ENCODE measurements at regions not wholly inside any gene's neighbourhood (a gene's known extent, or its start where the extent isn't known, plus 50 kb on each side); places are given as distances from the start of the nearest gene placed in this dataset.

- Histone ChIP-seq H3K4me2 (no peak overlapping the region), H2AFZ (no peak overlapping the region), H3K4me1 (ENCODE audit: insufficient read depth) (no peaks in the 10 kb centered on the region), H3K36me3 (ENCODE audit: insufficient read depth) (no peaks in the 10 kb centered on the region; the same call in 1 of the 2 replicates), H3K9me2 (ENCODE audit: insufficient read depth) (0 out of 2 replicates have a peak, but pooled peaks cover 4% of the 10 kb centered on the region), H3K79me2 (replicated peaks; ENCODE audit: insufficient read depth) (no peaks in the 10 kb centered on the region), H3K27me3 (ENCODE audit: insufficient read depth) (no peaks in the 10 kb centered on the region), H3K27ac (ENCODE audit: low read depth) (no peak overlapping the region), H4K20me1 (replicated peaks; ENCODE audit: insufficient read depth) (no peaks in the 10 kb centered on the region), H3K4me3 (no peak overlapping the region), H3F3A (replicated peaks; ENCODE audit: low read depth) (no peaks in the 10 kb centered on the region)
- ATAC-seq (no peak), DNase-seq (ENCODE audit: low spot score) (no peak)
- TF ChIP-seq, protein P1, sequence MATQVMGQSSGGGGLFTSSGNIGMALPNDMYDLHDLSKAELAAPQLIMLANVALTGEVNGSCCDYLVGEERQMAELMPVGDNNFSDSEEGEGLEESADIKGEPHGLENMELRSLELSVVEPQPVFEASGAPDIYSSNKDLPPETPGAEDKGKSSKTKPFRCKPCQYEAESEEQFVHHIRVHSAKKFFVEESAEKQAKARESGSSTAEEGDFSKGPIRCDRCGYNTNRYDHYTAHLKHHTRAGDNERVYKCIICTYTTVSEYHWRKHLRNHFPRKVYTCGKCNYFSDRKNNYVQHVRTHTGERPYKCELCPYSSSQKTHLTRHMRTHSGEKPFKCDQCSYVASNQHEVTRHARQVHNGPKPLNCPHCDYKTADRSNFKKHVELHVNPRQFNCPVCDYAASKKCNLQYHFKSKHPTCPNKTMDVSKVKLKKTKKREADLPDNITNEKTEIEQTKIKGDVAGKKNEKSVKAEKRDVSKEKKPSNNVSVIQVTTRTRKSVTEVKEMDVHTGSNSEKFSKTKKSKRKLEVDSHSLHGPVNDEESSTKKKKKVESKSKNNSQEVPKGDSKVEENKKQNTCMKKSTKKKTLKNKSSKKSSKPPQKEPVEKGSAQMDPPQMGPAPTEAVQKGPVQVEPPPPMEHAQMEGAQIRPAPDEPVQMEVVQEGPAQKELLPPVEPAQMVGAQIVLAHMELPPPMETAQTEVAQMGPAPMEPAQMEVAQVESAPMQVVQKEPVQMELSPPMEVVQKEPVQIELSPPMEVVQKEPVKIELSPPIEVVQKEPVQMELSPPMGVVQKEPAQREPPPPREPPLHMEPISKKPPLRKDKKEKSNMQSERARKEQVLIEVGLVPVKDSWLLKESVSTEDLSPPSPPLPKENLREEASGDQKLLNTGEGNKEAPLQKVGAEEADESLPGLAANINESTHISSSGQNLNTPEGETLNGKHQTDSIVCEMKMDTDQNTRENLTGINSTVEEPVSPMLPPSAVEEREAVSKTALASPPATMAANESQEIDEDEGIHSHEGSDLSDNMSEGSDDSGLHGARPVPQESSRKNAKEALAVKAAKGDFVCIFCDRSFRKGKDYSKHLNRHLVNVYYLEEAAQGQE (IDR thresholded peaks at IDR 0.05; ENCODE audit: unreplicated experiment), result no peak
- TF ChIP-seq POLR2AphosphoS5 (IDR thresholded peaks at IDR 0.05; ENCODE audit: low read depth), result no peak
- TF ChIP-seq NANOG (IDR thresholded peaks at IDR 0.05; ENCODE audit: borderline replicate concordance), result no peak
- no peak for TF ChIP-seq ZNF331 (CRISPR knock-in tag; IDR thresholded peaks at IDR 0.05; ENCODE audit: low read depth)
- TF ChIP-seq, protein P2, sequence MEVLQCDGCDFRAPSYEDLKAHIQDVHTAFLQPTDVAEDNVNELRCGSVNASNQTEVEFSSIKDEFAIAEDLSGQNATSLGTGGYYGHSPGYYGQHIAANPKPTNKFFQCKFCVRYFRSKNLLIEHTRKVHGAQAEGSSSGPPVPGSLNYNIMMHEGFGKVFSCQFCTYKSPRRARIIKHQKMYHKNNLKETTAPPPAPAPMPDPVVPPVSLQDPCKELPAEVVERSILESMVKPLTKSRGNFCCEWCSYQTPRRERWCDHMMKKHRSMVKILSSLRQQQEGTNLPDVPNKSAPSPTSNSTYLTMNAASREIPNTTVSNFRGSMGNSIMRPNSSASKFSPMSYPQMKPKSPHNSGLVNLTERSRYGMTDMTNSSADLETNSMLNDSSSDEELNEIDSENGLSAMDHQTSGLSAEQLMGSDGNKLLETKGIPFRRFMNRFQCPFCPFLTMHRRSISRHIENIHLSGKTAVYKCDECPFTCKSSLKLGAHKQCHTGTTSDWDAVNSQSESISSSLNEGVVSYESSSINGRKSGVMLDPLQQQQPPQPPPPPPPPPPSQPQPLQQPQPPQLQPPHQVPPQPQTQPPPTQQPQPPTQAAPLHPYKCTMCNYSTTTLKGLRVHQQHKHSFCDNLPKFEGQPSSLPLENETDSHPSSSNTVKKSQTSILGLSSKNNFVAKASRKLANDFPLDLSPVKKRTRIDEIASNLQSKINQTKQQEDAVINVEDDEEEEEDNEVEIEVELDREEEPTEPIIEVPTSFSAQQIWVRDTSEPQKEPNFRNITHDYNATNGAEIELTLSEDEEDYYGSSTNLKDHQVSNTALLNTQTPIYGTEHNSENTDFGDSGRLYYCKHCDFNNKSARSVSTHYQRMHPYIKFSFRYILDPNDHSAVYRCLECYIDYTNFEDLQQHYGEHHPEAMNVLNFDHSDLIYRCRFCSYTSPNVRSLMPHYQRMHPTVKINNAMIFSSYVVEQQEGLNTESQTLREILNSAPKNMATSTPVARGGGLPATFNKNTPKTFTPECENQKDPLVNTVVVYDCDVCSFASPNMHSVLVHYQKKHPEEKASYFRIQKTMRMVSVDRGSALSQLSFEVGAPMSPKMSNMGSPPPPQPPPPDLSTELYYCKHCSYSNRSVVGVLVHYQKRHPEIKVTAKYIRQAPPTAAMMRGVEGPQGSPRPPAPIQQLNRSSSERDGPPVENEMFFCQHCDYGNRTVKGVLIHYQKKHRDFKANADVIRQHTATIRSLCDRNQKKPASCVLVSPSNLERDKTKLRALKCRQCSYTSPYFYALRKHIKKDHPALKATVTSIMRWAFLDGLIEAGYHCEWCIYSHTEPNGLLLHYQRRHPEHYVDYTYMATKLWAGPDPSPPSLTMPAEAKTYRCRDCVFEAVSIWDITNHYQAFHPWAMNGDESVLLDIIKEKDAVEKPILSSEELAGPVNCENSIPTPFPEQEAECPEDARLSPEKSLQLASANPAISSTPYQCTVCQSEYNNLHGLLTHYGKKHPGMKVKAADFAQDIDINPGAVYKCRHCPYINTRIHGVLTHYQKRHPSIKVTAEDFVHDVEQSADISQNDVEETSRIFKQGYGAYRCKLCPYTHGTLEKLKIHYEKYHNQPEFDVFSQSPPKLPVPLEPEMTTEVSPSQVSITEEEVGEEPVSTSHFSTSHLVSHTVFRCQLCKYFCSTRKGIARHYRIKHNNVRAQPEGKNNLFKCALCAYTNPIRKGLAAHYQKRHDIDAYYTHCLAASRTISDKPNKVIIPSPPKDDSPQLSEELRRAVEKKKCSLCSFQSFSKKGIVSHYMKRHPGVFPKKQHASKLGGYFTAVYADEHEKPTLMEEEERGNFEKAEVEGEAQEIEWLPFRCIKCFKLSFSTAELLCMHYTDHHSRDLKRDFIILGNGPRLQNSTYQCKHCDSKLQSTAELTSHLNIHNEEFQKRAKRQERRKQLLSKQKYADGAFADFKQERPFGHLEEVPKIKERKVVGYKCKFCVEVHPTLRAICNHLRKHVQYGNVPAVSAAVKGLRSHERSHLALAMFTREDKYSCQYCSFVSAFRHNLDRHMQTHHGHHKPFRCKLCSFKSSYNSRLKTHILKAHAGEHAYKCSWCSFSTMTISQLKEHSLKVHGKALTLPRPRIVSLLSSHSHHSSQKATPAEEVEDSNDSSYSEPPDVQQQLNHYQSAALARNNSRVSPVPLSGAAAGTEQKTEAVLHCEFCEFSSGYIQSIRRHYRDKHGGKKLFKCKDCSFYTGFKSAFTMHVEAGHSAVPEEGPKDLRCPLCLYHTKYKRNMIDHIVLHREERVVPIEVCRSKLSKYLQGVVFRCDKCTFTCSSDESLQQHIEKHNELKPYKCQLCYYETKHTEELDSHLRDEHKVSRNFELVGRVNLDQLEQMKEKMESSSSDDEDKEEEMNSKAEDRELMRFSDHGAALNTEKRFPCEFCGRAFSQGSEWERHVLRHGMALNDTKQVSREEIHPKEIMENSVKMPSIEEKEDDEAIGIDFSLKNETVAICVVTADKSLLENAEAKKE (CRISPR knock-in tag; IDR thresholded peaks at IDR 0.05), result no peak
- no peak for TF ChIP-seq CREB1 (CRISPR knock-in tag; IDR thresholded peaks at IDR 0.05; ENCODE audit: low read depth)
- no peak for TF ChIP-seq EZH2 (IDR thresholded peaks at IDR 0.05; ENCODE audit: low read depth, unreplicated experiment)
- TF ChIP-seq ZNF114 (CRISPR knock-in tag; IDR thresholded peaks at IDR 0.05), result no peak
- no peak for TF ChIP-seq EZH2phosphoT487 (IDR thresholded peaks at IDR 0.05; ENCODE audit: unreplicated experiment)
- TF ChIP-seq JUNB (IDR thresholded peaks at IDR 0.05; ENCODE audit: unreplicated experiment), result no peak
- no peak for TF ChIP-seq CTCF (conservative IDR thresholded peaks at IDR 0.05; ENCODE audit: low read depth in 2 of 2)
- TF ChIP-seq STAT1 (IDR thresholded peaks at IDR 0.05; ENCODE audit: unreplicated experiment), result no peak
- TF ChIP-seq, protein P3, sequence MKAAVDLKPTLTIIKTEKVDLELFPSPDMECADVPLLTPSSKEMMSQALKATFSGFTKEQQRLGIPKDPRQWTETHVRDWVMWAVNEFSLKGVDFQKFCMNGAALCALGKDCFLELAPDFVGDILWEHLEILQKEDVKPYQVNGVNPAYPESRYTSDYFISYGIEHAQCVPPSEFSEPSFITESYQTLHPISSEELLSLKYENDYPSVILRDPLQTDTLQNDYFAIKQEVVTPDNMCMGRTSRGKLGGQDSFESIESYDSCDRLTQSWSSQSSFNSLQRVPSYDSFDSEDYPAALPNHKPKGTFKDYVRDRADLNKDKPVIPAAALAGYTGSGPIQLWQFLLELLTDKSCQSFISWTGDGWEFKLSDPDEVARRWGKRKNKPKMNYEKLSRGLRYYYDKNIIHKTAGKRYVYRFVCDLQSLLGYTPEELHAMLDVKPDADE (IDR thresholded peaks at IDR 0.05), result no peak
- H3K36me3 Mint-ChIP-seq (ENCODE audit: low read depth), result peaks cover 10% of the 10 kb centered on the region; the same call in 2 of the 3 replicates
- no peak overlapping the region for H3K4me3 Mint-ChIP-seq
- no peak overlapping the region for H3K27ac Mint-ChIP-seq
- no peaks in the 10 kb centered on the region for H3K4me1 Mint-ChIP-seq
- H3K9me3 Mint-ChIP-seq, result peaks cover 15% of the 10 kb centered on the region
- no peaks in the 10 kb centered on the region for H3K27me3 Mint-ChIP-seq (ENCODE audit: insufficient read depth, low read depth, poor library complexity)
Measured at GRCh38 chr3:106249981-106250380, 381.2 kb upstream of the CBLB start.

Measured in GM23338 (cell line).